ENCODE measurements at regions not wholly inside any gene's neighbourhood (a gene's known extent, or its start where the extent isn't known, plus 50 kb on each side); places are given as distances from the start of the nearest gene placed in this dataset.
A peak's percentile ranks its signal among the peaks of the same experiment; 100 is the strongest.
"Not testable (repeated sequence)": the region's sequence is repeated elsewhere in the genome, so short reads cannot be mapped to it uniquely, and the experiment has no call there.

- not testable (repeated sequence) for DNase-seq
These were observed 141.0 kb downstream of the RTP5 start for GRCh38 chr2:242010252-242011166.

- no peak for DNase-seq
These were observed 141.6 kb downstream of the RTP5 start for GRCh38 chr2:242011167-242011513.

GRCh38 chr2:242011516-242011915 lies 142.0 kb downstream of the RTP5 start:
- DNase-seq, result no peak

- no peak for DNase-seq
These were observed 142.6 kb downstream of the RTP5 start for GRCh38 chr2:242011991-242012764.

GRCh38 chr2:242012956-242013764 lies 143.6 kb downstream of the RTP5 start:
- DNase-seq, result no peak

- no peak for DNase-seq
These were observed 144.2 kb downstream of the RTP5 start for GRCh38 chr2:242013771-242014170.

- no peak for DNase-seq
These were observed 145.9 kb downstream of the RTP5 start for GRCh38 chr2:242015108-242016065.

- DNase-seq, result no peak
These were observed 147.6 kb downstream of the RTP5 start for GRCh38 chr2:242017086-242017485.

- not testable (repeated sequence) for DNase-seq
These were observed 148.9 kb downstream of the RTP5 start for GRCh38 chr2:242018416-242018815.

- DNase-seq, result no peak
These were observed 149.8 kb downstream of the RTP5 start for GRCh38 chr2:242019344-242019743.

- no peak for DNase-seq
These were observed 150.9 kb downstream of the RTP5 start for GRCh38 chr2:242020196-242021004.

- no peak for DNase-seq
These were observed 153.2 kb downstream of the RTP5 start for GRCh38 chr2:242022550-242023290.

- no peak for DNase-seq
These were observed 155.3 kb downstream of the RTP5 start for GRCh38 chr2:242024751-242025355.

- DNase-seq, result no peak
These were observed 158.3 kb downstream of the RTP5 start for GRCh38 chr2:242027676-242028450.

GRCh38 chr2:242029422-242030225 lies 160.1 kb downstream of the RTP5 start:
- DNase-seq, result no peak

GRCh38 chr2:242030226-242030575 lies 160.7 kb downstream of the RTP5 start:
- DNase-seq, result no peak

GRCh38 chr2:242030858-242031257 lies 161.3 kb downstream of the RTP5 start:
- no peak for DNase-seq

GRCh38 chr2:242031481-242032019 lies 162.0 kb downstream of the RTP5 start:
- peak; percentile 52 for DNase-seq

All from activated effector memory CD4-positive, alpha-beta T cell treated with Interleukin-2 at 50 U/mL for 16 hours (primary cell).